Cerebellar nuclear complex (tissue), 1 donor: ENCODE measurements at regions not wholly inside any gene's neighbourhood (a gene's known extent, or its start where the extent isn't known, plus 50 kb on each side); places are given as distances from the start of the nearest gene placed in this dataset.
"Not testable (repeated sequence)": the region's sequence is repeated elsewhere in the genome, so short reads cannot be mapped to it uniquely, and the experiment has no call there.

ENCODE experiments used
- DNase-seq, 2 experiments: peaks; one replicate each; lab custom pipeline; 2025; lab: John Stamatoyannopoulos, UW

- DNase-seq = no peak
These were observed 354.0 kb upstream of the CDH8 start for GRCh38 chr16:62390214-62390613.

- DNase-seq = no peak
These were observed 350.2 kb upstream of the CDH8 start for GRCh38 chr16:62386411-62386810.

GRCh38 chr16:62383941-62384340 lies 347.7 kb upstream of the CDH8 start:
- no peak for DNase-seq

GRCh38 chr16:62370445-62370844 lies 334.2 kb upstream of the CDH8 start:
- DNase-seq = no peak

GRCh38 chr16:62363501-62363900 lies 327.3 kb upstream of the CDH8 start:
- no peak for DNase-seq

GRCh38 chr16:62353355-62353754 lies 317.1 kb upstream of the CDH8 start:
- no peak for DNase-seq

GRCh38 chr16:62342216-62342615 lies 306.0 kb upstream of the CDH8 start:
- DNase-seq = no peak

GRCh38 chr16:62335356-62335755 lies 299.1 kb upstream of the CDH8 start:
- DNase-seq = no peak

- DNase-seq = no peak
These were observed 285.4 kb upstream of the CDH8 start for GRCh38 chr16:62321606-62322005.

GRCh38 chr16:62298600-62298999 lies 262.4 kb upstream of the CDH8 start:
- no peak for DNase-seq

GRCh38 chr16:62294213-62294972 lies 258.2 kb upstream of the CDH8 start:
- no peak for DNase-seq

- no peak for DNase-seq
These were observed 252.9 kb upstream of the CDH8 start for GRCh38 chr16:62288990-62289629.

- DNase-seq = no peak
These were observed 244.3 kb upstream of the CDH8 start for GRCh38 chr16:62280506-62280905.

GRCh38 chr16:62277942-62278341 lies 241.7 kb upstream of the CDH8 start:
- DNase-seq = no peak

- no peak for DNase-seq
These were observed 240.4 kb upstream of the CDH8 start for GRCh38 chr16:62276637-62277036.

- DNase-seq = no peak
These were observed 235.8 kb upstream of the CDH8 start for GRCh38 chr16:62272035-62272434.

GRCh38 chr16:62261760-62262159 lies 225.5 kb upstream of the CDH8 start:
- no peak for DNase-seq

- not testable (repeated sequence) for DNase-seq
These were observed 222.7 kb upstream of the CDH8 start for GRCh38 chr16:62258931-62259435.

GRCh38 chr16:62256406-62256805 lies 220.2 kb upstream of the CDH8 start:
- DNase-seq = no peak

GRCh38 chr16:62254847-62255246 lies 218.6 kb upstream of the CDH8 start:
- no peak for DNase-seq

- no peak for DNase-seq
These were observed 218.1 kb upstream of the CDH8 start for GRCh38 chr16:62254372-62254771.

- DNase-seq = no peak
These were observed 217.7 kb upstream of the CDH8 start for GRCh38 chr16:62253966-62254365.

- DNase-seq = no peak
These were observed 212.8 kb upstream of the CDH8 start for GRCh38 chr16:62249069-62249468.

GRCh38 chr16:62240722-62241121 lies 204.5 kb upstream of the CDH8 start:
- no peak for DNase-seq
